KOPT-K1 (cell line): ENCODE measurements at regions not wholly inside any gene's neighbourhood (a gene's known extent, or its start where the extent isn't known, plus 50 kb on each side); places are given as distances from the start of the nearest gene placed in this dataset.

Experiments
- H3K27ac ChIP-seq: fragments of 200-600 bp; sonication (generic); 2 replicates; pipeline ENCODE4 v1.5.1; 2016; ENCODE audit warnings: antibody characterized with exemption, mild to moderate bottlenecking, low read depth, low read length; ENCODE audit not compliant: poor library complexity, severe bottlenecking
- H3K36me3 ChIP-seq: fragments of 200-600 bp; sonication (generic); 2 replicates; pipeline ENCODE4 v1.5.1; 2017; ENCODE audit warnings: antibody characterized with exemption, mild to moderate bottlenecking, low read length, moderate library complexity; ENCODE audit not compliant: insufficient read depth
- H3K9me3 ChIP-seq: fragments of 200-600 bp; sonication (generic); 2 replicates; pipeline ENCODE4 v1.5.1; 2017; ENCODE audit warnings: antibody characterized with exemption, low read length, mild to moderate bottlenecking; ENCODE audit not compliant: insufficient read depth, poor library complexity, severe bottlenecking

GRCh38 chr5:117089001-117089400 lies 514.4 kb upstream of the SEMA6A start:
- no peaks in the 10 kb centered on the region for H3K9me3 ChIP-seq
- H3K27ac ChIP-seq = no peak overlapping the region
- no peaks in the 10 kb centered on the region for H3K36me3 ChIP-seq

DNA sequence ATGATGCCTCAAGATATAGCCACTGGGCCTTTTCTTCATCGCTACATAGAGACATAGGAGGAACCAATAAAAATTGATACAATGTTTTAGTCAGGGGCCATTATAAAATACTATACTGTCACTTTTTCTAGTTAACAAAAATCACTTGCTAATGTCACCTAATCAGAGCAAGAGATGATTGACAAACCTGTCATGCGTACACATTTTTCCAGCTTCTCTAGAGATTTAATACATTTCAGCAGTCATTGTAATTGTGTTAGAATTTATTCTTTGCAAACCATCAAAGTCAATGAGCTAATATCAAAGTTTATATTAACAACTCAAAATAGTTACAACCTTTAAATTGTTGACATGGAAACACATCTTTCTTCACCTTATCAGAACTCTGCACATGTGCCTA lies 513.6 kb upstream of the SEMA6A start:
- no peaks in the 10 kb centered on the region for H3K36me3 ChIP-seq
- no peak overlapping the region for H3K27ac ChIP-seq
- no peaks in the 10 kb centered on the region for H3K9me3 ChIP-seq

GRCh38 chr5:117084067-117084466 lies 509.4 kb upstream of the SEMA6A start:
- H3K9me3 ChIP-seq = no peaks in the 10 kb centered on the region
- H3K36me3 ChIP-seq = no peaks in the 10 kb centered on the region
- H3K27ac ChIP-seq = no peak overlapping the region

GRCh38 chr5:117082977-117083376 lies 508.4 kb upstream of the SEMA6A start:
- Histone ChIP-seq H3K27ac (no peak overlapping the region), H3K36me3 (no peaks in the 10 kb centered on the region), H3K9me3 (no peaks in the 10 kb centered on the region)

DNA sequence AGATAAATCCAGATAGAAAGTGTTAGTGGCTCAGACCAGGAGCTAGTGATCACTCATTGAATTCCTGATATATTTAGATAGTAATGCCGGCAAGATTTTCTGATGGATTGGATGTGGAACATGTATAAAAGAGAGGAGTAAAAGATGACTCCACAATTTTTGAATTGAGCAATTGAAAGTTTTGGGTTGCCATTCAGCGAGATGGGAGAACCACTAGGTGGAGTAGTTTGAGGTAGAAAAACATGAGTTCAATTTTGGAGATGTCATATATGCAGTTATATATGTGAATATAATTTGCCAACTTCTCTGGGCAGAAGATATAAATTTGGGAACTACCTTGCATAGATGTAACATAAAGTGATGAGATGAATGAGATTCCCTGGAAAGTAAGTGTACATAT lies 502.5 kb upstream of the SEMA6A start:
- H3K36me3 ChIP-seq = no peaks in the 10 kb centered on the region
- H3K27ac ChIP-seq = no peak overlapping the region
- no peaks in the 10 kb centered on the region for H3K9me3 ChIP-seq

- H3K36me3 ChIP-seq = no peaks in the 10 kb centered on the region
- no peaks in the 10 kb centered on the region for H3K9me3 ChIP-seq
- no peak overlapping the region for H3K27ac ChIP-seq
Observed at GRCh38 chr5:117072439-117072838, 497.8 kb upstream of the SEMA6A start.

DNA sequence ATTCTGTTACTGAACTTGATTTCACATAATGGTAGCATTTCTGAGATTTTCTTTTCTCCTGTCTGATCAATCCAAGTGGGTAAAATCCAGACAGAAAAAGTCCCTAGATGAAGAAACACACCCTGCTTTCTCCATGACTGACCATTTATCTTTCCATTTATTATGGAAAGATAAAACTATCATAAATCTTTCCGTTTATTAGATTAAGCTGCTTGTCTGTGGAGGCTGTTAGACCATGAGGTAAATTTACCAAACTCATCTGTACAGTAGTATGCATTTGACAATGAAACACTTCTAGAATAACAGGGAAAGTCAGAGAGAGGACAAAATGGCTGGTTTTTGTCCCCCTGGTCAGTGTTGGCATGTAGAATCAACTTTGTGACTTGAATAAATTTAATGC lies 491.2 kb upstream of the SEMA6A start:
- H3K9me3 ChIP-seq = no peaks in the 10 kb centered on the region
- H3K27ac ChIP-seq = no peak overlapping the region
- H3K36me3 ChIP-seq = no peaks in the 10 kb centered on the region

DNA sequence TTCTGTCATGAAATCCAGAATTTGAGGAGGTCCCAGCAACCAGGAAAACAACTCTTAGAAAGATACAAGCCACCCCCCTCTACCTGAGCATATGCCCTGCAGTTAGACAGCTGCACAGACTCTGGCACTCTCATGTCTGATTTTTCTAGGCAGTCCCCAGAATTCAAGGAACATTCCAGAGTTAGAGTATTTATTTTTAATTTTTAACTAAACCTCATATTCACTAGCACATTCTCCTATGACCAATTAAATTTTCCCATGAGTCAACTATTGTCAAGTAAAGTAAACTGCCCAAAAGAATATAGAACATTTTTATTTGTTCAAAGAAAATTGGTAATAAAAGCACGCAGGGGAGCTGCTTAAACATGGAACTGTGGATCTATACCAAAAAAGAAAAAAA lies 490.5 kb upstream of the SEMA6A start:
- H3K36me3 ChIP-seq = no peaks in the 10 kb centered on the region
- H3K9me3 ChIP-seq = no peaks in the 10 kb centered on the region
- no peak overlapping the region for H3K27ac ChIP-seq

DNA sequence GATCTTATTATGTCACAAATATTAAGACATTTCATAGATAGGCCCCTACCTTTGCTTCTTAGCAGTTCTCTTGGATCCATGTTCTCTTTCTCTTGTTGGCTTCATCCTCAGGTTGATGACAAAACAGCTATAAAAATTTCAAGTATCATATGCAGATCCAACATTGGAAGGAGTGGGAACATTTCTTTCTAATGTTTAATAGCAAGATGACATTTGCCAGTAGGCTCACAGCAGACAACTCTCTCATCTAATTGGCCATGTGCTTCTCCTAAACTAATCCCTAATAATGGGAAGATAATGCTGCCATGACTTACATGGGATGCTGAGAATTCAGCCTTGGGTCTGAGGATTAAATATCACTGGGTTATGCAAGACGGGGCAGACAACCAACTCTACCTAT lies 485.5 kb upstream of the SEMA6A start:
- H3K9me3 ChIP-seq = no peaks in the 10 kb centered on the region
- H3K36me3 ChIP-seq = no peaks in the 10 kb centered on the region
- no peak overlapping the region for H3K27ac ChIP-seq

GRCh38 chr5:117058740-117059139 lies 484.1 kb upstream of the SEMA6A start:
- Histone ChIP-seq H3K27ac (no peak overlapping the region), H3K36me3 (no peaks in the 10 kb centered on the region), H3K9me3 (no peaks in the 10 kb centered on the region)

GRCh38 chr5:117055517-117055916 lies 480.9 kb upstream of the SEMA6A start:
- Histone ChIP-seq H3K27ac (no peak overlapping the region), H3K9me3 (no peaks in the 10 kb centered on the region), H3K36me3 (no peaks in the 10 kb centered on the region)

DNA sequence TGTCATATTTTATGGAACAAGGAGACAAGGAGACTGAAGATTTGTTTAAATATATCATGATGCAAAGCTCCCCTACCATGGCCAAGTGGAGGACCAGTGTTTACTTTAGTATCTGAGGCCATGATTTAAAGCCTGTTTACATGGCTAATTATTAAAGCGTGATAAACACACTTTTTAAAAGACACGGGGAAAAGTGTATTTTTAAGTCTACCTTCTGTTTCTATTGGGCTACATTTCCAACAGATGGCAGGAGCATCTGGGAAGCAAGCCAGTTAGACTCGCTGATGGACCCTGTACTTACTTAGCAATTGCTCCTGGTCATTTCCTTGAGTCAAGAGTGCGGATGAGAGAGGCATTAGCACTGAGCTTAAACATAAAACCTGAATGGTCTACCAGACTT lies 480.3 kb upstream of the SEMA6A start:
- no peaks in the 10 kb centered on the region for H3K36me3 ChIP-seq
- H3K9me3 ChIP-seq = no peaks in the 10 kb centered on the region
- no peak overlapping the region for H3K27ac ChIP-seq

DNA sequence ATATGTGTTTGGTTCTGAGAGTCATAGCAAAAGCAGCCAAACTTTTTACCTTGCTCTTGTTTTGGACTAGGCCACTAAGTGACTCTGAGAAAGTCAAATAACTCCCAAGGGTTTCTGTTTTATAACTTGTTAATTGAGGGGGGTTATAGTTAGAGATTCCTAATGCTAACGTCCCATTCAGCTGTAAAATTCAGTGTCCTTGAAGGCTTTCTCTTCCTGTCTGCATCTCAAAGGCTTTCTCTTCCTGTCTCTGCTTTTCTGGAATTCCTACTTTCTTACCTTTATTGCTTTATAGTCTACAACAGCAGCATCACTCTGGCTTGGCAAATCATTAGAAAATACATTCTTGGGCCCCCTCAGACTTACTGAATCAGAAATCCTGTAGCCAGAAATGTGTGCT lies 479.5 kb upstream of the SEMA6A start:
- H3K9me3 ChIP-seq = no peaks in the 10 kb centered on the region
- no peaks in the 10 kb centered on the region for H3K36me3 ChIP-seq
- H3K27ac ChIP-seq = no peak overlapping the region

- Histone ChIP-seq H3K27ac (no peak overlapping the region), H3K9me3 (no peaks in the 10 kb centered on the region), H3K36me3 (no peaks in the 10 kb centered on the region)
Observed at GRCh38 chr5:117041926-117042595, 467.4 kb upstream of the SEMA6A start.

DNA sequence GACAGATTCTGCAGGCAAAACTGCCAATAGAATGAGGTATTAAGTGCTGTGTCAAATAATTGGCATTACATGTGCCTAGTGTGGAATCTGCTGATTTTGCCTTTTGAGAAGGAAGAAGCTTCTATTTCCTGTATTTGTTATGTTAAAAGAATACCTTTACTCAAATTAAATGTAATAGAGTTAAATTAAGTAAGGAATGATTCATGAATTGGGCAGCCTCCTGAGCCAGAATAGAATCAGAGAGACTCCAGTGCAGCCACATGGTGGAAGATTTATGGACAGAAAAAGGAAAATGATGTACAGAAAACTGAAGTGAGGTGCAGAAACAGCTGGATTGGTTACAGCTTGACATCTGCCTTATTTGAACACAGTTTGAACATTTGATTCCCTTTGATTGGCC lies 464.4 kb upstream of the SEMA6A start:
- Histone ChIP-seq H3K36me3 (no peaks in the 10 kb centered on the region), H3K9me3 (no peaks in the 10 kb centered on the region), H3K27ac (no peak overlapping the region)

GRCh38 chr5:117027384-117027783 lies 452.8 kb upstream of the SEMA6A start:
- Histone ChIP-seq H3K27ac (no peak overlapping the region), H3K36me3 (no peaks in the 10 kb centered on the region), H3K9me3 (no peaks in the 10 kb centered on the region)
